ENCODE measurements at regions not wholly inside any gene's neighbourhood (a gene's known extent, or its start where the extent isn't known, plus 50 kb on each side); places are given as distances from the start of the nearest gene placed in this dataset.

GRCh38 chr6:1153696-1154245, 158.1 kb upstream of the FOXQ1 start:
- DNase-seq (ENCODE audit: low spot score), result no peak

- no peak for DNase-seq (ENCODE audit: low spot score)
Measured at GRCh38 chr6:1146500-1146899, 165.4 kb upstream of the FOXQ1 start.

GRCh38 chr6:1145768-1146218, 166.1 kb upstream of the FOXQ1 start:
- DNase-seq (ENCODE audit: low spot score), result no peak

GRCh38 chr6:1144842-1145767, 166.8 kb upstream of the FOXQ1 start:
- DNase-seq (ENCODE audit: low spot score), result peak; percentile 68

GRCh38 chr6:1143655-1144054, 168.2 kb upstream of the FOXQ1 start:
- no peak for DNase-seq (ENCODE audit: low spot score)

- no peak for DNase-seq (ENCODE audit: low spot score)
Measured at GRCh38 chr6:1139155-1139890, 172.6 kb upstream of the FOXQ1 start.

- DNase-seq (ENCODE audit: low spot score), result no peak
Measured at GRCh38 chr6:1137849-1138248, 174.0 kb upstream of the FOXQ1 start.

- no peak for DNase-seq (ENCODE audit: low spot score)
Measured at GRCh38 chr6:1136827-1137226, 175.1 kb upstream of the FOXQ1 start.

- DNase-seq (ENCODE audit: low spot score), result no peak
Measured at GRCh38 chr6:1136415-1136774, 175.5 kb upstream of the FOXQ1 start.

GRCh38 chr6:1135726-1136414, 176.0 kb upstream of the FOXQ1 start:
- DNase-seq (ENCODE audit: low spot score), result no peak

- peak; percentile 92 for DNase-seq (ENCODE audit: low spot score)
Measured at GRCh38 chr6:1131285-1132079, 180.4 kb upstream of the FOXQ1 start.

GRCh38 chr6:1130709-1131108, 181.2 kb upstream of the FOXQ1 start:
- DNase-seq (ENCODE audit: low spot score), result no peak

- no peak for DNase-seq (ENCODE audit: low spot score)
Measured at GRCh38 chr6:1129131-1129530, 182.8 kb upstream of the FOXQ1 start.

- DNase-seq (ENCODE audit: low spot score), result no peak
Measured at GRCh38 chr6:1127597-1128288, 184.2 kb upstream of the FOXQ1 start.

- no peak for DNase-seq (ENCODE audit: low spot score)
Measured at GRCh38 chr6:1127129-1127528, 184.8 kb upstream of the FOXQ1 start.

- DNase-seq (ENCODE audit: low spot score), result no peak
Measured at GRCh38 chr6:1126036-1126435, 185.9 kb upstream of the FOXQ1 start.

GRCh38 chr6:1125297-1125696, 186.6 kb upstream of the FOXQ1 start:
- no peak for DNase-seq (ENCODE audit: low spot score)

- no peak for DNase-seq (ENCODE audit: low spot score)
Measured at GRCh38 chr6:1124885-1125284, 187.0 kb upstream of the FOXQ1 start.

GRCh38 chr6:1123386-1124375, 188.2 kb upstream of the FOXQ1 start:
- no peak for DNase-seq (ENCODE audit: low spot score)

- DNase-seq (ENCODE audit: low spot score), result no peak
Measured at GRCh38 chr6:1122083-1122482, 189.8 kb upstream of the FOXQ1 start.
